ENCODE measurements at regions not wholly inside any gene's neighbourhood (a gene's known extent, or its start where the extent isn't known, plus 50 kb on each side); places are given as distances from the start of the nearest gene placed in this dataset.

GRCh38 chr1:47513393-47513792 is 75.5 kb downstream of the FOXD2 start:
- FAIRE-seq = no peak
- no peak overlapping the region for H3K9ac ChIP-seq (ENCODE audit: control insufficient read depth, extremely low read depth, insufficient read depth, low read length)
- TF ChIP-seq EZH2 (IDR thresholded peaks at IDR 0.05; ENCODE audit: low read length) (no peak), CTCF (optimal IDR thresholded peaks at IDR 0.05 in 1 of 3, IDR thresholded peaks at IDR 0.05 in 1 of 3, conservative IDR thresholded peaks at IDR 0.05 in 1 of 3; ENCODE audit: extremely low read depth in 1 of 3, insufficient read depth in 2 of 3, low read length in 3 of 3) (no peak)
- no peak overlapping the region for H2AFZ ChIP-seq (ENCODE audit: control insufficient read depth, low read length)
- H3K79me2 ChIP-seq (ENCODE audit: control insufficient read depth, insufficient read depth, low read length) = no peaks in the 10 kb centered on the region
- no peak overlapping the region for H3K27ac ChIP-seq (ENCODE audit: control insufficient read depth, insufficient read depth, low read length)
- DNase-seq (ENCODE audit: low read depth, low spot score) = no peak
- H3K27me3 ChIP-seq (ENCODE audit: control insufficient read depth, extremely low read depth, insufficient read depth, low read length) = peaks cover 32% of the 10 kb centered on the region
- H4K20me1 ChIP-seq (ENCODE audit: control insufficient read depth, extremely low read depth, insufficient read depth, low read length) = no peaks in the 10 kb centered on the region
- dilution Hi-C loops (cut with MboI; ENCODE audit: extremely low pct_ligation_motif_present, low sequenced_read_pairs) = no loop called here
- no peaks in the 10 kb centered on the region for H3K9me1 ChIP-seq (ENCODE audit: control insufficient read depth, extremely low read depth, insufficient read depth, low read length)
- no peaks in the 10 kb centered on the region for H3K9me3 ChIP-seq (ENCODE audit: control insufficient read depth, low read depth, low read length)
- no peaks in the 10 kb centered on the region for H3K36me3 ChIP-seq (ENCODE audit: control insufficient read depth in 2 of 2, extremely low read depth in 1 of 2, insufficient read depth in 2 of 2, low read length in 2 of 2)
- no peak overlapping the region for H3K4me3 ChIP-seq (ENCODE audit: control insufficient read depth in 2 of 3, extremely low read depth in 1 of 3, insufficient read depth in 2 of 3, low read depth in 1 of 3, low read length in 3 of 3)
- no peak overlapping the region for H3K4me2 ChIP-seq (ENCODE audit: control insufficient read depth, extremely low read depth, insufficient read depth, low read depth, low read length)
- no peaks in the 10 kb centered on the region for H3K4me1 ChIP-seq (ENCODE audit: control insufficient read depth, extremely low read depth, insufficient read depth, low read length)

GRCh38 chr1:47514229-47514628 is 76.4 kb downstream of the FOXD2 start:
- no peak overlapping the region for H3K9ac ChIP-seq (ENCODE audit: control insufficient read depth, extremely low read depth, insufficient read depth, low read length)
- no peaks in the 10 kb centered on the region for H3K9me3 ChIP-seq (ENCODE audit: control insufficient read depth, low read depth, low read length)
- no peaks in the 10 kb centered on the region for H3K9me1 ChIP-seq (ENCODE audit: control insufficient read depth, extremely low read depth, insufficient read depth, low read length)
- no peaks in the 10 kb centered on the region for H3K79me2 ChIP-seq (ENCODE audit: control insufficient read depth, insufficient read depth, low read length)
- H3K4me3 ChIP-seq (ENCODE audit: control insufficient read depth in 2 of 3, extremely low read depth in 1 of 3, insufficient read depth in 2 of 3, low read depth in 1 of 3, low read length in 3 of 3) = no peak overlapping the region
- H3K4me2 ChIP-seq (ENCODE audit: control insufficient read depth, extremely low read depth, insufficient read depth, low read depth, low read length) = no peak overlapping the region
- no peaks in the 10 kb centered on the region for H3K4me1 ChIP-seq (ENCODE audit: control insufficient read depth, extremely low read depth, insufficient read depth, low read length)
- FAIRE-seq = no peak
- dilution Hi-C loops (cut with MboI; ENCODE audit: extremely low pct_ligation_motif_present, low sequenced_read_pairs) = no loop called here
- peaks cover 24% of the 10 kb centered on the region for H3K27me3 ChIP-seq (ENCODE audit: control insufficient read depth, extremely low read depth, insufficient read depth, low read length)
- no peak for TF ChIP-seq EZH2 (IDR thresholded peaks at IDR 0.05; ENCODE audit: low read length)
- TF ChIP-seq CTCF (optimal IDR thresholded peaks at IDR 0.05 in 1 of 3, IDR thresholded peaks at IDR 0.05 in 1 of 3, conservative IDR thresholded peaks at IDR 0.05 in 1 of 3; ENCODE audit: extremely low read depth in 1 of 3, insufficient read depth in 2 of 3, low read length in 3 of 3) = no peak
- no peaks in the 10 kb centered on the region for H4K20me1 ChIP-seq (ENCODE audit: control insufficient read depth, extremely low read depth, insufficient read depth, low read length)
- H3K36me3 ChIP-seq (ENCODE audit: control insufficient read depth in 2 of 2, extremely low read depth in 1 of 2, insufficient read depth in 2 of 2, low read length in 2 of 2) = no peaks in the 10 kb centered on the region
- H3K27ac ChIP-seq (ENCODE audit: control insufficient read depth, insufficient read depth, low read length) = no peak overlapping the region
- DNase-seq (ENCODE audit: low read depth, low spot score) = no peak
- H2AFZ ChIP-seq (ENCODE audit: control insufficient read depth, low read length) = no peak overlapping the region
